Left ventricle myocardium inferior (tissue), 1 donor: ENCODE measurements at regions not wholly inside any gene's neighbourhood (a gene's known extent, or its start where the extent isn't known, plus 50 kb on each side); places are given as distances from the start of the nearest gene placed in this dataset.
"Not testable (repeated sequence)": the region's sequence is repeated elsewhere in the genome, so short reads cannot be mapped to it uniquely, and the experiment has no call there.

Experiments
- DNase-seq: peaks from one replicate; pipeline ENCODE4 v3.0.0-alpha.2; 2020
- H3K27ac ChIP-seq: fragments of 200-600 bp; replicated peaks from 2 replicates; pipeline ENCODE4 v1.8.0; 2021
- H3K27me3 ChIP-seq: fragments of 200-600 bp; 2 replicates; pipeline ENCODE4 v1.8.0; 2021; ENCODE audit warnings: low read depth
- H3K36me3 ChIP-seq: fragments of 200-600 bp; 2 replicates; pipeline ENCODE4 v1.8.0; 2021
- H3K4me1 ChIP-seq: fragments of 200-600 bp; 2 replicates; pipeline ENCODE4 v1.8.0; 2021
- H3K4me3 ChIP-seq: fragments of 200-600 bp; 2 replicates; pipeline ENCODE4 v1.8.0; 2021; ENCODE audit warnings: mild to moderate bottlenecking, moderate library complexity
- H3K9me3 ChIP-seq: fragments of 200-600 bp; replicated peaks from 2 replicates; pipeline ENCODE4 v1.8.0; 2021
- intact Hi-C: fragments of 100-400 bp; cut with micrococcal nuclease; formaldehyde crosslinking; loops from one replicate; pipeline ENCODE4 v1.11.0; 2022
- TF ChIP-seq, protein P1 (sequence below): fragments of 200-600 bp; IDR thresholded peaks from 2 replicates; pipeline ENCODE4 v1.8.0; 2021; ENCODE audit warnings: antibody characterized with exemption, mild to moderate bottlenecking, borderline replicate concordance
- donor health status: DM: no; HTN: yes; CAD: no; lungs with severe emphysema.

GRCh38 chr20:30499123-30499522 lies 758.3 kb upstream of the DEFB115 start:
- no peak overlapping the region for H3K4me3 ChIP-seq
- H3K36me3 ChIP-seq: no peaks in the 10 kb centered on the region
- H3K4me1 ChIP-seq: peaks cover 3% of the 10 kb centered on the region
- TF ChIP-seq, protein P1, sequence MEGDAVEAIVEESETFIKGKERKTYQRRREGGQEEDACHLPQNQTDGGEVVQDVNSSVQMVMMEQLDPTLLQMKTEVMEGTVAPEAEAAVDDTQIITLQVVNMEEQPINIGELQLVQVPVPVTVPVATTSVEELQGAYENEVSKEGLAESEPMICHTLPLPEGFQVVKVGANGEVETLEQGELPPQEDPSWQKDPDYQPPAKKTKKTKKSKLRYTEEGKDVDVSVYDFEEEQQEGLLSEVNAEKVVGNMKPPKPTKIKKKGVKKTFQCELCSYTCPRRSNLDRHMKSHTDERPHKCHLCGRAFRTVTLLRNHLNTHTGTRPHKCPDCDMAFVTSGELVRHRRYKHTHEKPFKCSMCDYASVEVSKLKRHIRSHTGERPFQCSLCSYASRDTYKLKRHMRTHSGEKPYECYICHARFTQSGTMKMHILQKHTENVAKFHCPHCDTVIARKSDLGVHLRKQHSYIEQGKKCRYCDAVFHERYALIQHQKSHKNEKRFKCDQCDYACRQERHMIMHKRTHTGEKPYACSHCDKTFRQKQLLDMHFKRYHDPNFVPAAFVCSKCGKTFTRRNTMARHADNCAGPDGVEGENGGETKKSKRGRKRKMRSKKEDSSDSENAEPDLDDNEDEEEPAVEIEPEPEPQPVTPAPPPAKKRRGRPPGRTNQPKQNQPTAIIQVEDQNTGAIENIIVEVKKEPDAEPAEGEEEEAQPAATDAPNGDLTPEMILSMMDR: no peak
- intact Hi-C loops: no loop called here
- DNase-seq: no peak
- no peak overlapping the region for H3K27ac ChIP-seq
- no peaks in the 10 kb centered on the region for H3K9me3 ChIP-seq
- peaks cover 70% of the 10 kb centered on the region for H3K27me3 ChIP-seq

DNA sequence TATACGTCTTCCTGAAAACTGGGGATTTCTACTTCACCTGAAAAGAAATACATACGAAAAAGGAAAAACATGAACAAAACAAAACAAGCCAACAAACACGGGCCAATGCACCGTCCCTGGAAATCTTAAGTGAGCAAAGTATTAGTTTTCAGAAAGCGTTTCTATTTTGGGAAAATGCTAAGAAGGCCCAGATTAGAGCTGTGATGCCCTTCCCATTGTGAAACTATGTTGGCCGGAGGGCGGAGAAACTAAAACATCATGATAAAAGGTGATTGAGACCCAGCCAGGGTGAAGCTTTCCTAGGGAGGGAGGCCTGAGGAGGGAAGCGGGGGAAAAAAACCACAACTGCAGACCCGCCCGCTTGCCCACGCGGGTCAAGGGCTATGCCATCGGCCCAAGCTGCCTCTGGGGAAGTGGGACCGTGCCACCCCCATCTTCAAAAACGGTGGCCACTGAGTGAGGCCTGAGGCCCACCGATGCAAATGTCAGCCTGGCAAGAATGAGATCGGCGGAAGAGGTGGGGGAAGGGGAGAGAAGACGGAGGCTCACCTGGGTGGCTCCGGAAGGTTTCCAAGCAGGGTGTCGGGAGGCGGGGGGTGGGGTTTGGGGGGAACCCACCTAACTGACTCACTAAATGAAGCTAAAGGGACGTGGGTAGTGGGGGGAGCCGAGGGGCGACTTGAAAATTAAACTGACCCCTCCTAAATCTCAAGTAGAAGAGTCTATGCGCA lies 757.6 kb upstream of the DEFB115 start:
- DNase-seq, H3K36me3 ChIP-seq, H3K4me1 ChIP-seq, H3K27ac ChIP-seq, H3K4me3 ChIP-seq, H3K9me3 ChIP-seq, intact Hi-C loops: not testable (repeated sequence)
- peaks cover 72% of the 10 kb centered on the region for H3K27me3 ChIP-seq

DNA sequence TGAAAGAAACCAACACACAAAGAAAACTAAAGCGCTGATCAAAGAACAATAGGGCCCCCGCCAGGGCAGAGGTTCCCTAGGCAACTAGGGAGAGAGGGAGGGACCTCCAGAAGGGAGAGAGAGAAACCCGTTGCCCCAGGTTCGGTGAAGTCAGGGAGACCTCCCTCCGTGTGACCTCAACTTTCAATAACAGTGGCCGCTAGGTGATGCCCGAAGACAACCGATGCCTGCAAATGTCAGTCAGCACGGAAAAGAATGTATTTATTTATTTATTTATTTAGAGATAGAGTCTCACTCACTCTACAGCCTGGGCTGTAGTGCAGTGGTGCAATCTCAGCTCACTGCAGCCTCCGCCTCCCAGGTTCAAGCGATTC lies 757.0 kb upstream of the DEFB115 start:
- H3K27me3 ChIP-seq: peaks cover 71% of the 10 kb centered on the region
- DNase-seq: not testable (repeated sequence)

DNA sequence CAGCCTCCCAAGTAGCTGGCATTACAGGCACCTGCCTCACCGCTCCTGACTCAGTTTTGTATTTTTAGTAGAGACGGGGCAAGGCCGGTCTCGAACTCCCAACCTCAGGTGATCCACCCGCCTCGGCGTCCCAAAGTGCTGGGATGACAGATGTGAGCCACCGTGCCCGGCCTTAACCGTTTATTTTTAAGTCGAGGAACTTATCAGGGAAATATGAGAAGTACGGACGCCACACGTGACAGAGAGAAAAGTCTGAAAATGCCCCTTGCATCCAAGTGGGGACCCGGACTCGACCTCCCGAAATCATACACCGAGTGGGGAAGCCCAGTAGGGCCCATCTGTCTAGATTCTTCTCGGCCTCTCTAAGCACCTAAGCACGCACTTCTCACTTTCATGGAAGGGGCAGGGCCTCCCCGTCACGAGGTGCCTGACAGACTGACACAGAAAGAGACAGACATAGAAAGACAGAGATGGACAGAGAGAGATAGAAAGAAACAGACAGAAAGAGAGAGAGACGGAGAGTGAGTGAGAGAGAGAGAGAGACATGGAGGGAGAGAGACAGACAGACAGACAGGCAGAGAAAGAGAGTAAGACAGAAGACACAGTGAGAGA lies 756.5 kb upstream of the DEFB115 start:
- no peak for DNase-seq
- H3K27me3 ChIP-seq: peaks cover 67% of the 10 kb centered on the region
- TF ChIP-seq, protein P1: no peak

More for the DNA sequence above, 757.0 kb upstream of the DEFB115 start:
- TF ChIP-seq, protein P1: peak; percentile 63
- H3K4me1 ChIP-seq, intact Hi-C loops, H3K4me3 ChIP-seq, H3K36me3 ChIP-seq, H3K9me3 ChIP-seq, H3K27ac ChIP-seq: not testable (repeated sequence)

GRCh38 chr20:30502670-30503069 lies 754.8 kb upstream of the DEFB115 start:
- Histone ChIP-seq H3K9me3 (no peaks in the 10 kb centered on the region), H3K36me3 (no peaks in the 10 kb centered on the region), H3K4me3 (no peak overlapping the region), H3K27ac (no peak overlapping the region), H3K27me3 (peaks cover 56% of the 10 kb centered on the region), H3K4me1 (peaks cover 3% of the 10 kb centered on the region)
- intact Hi-C loops: no loop called here
- TF ChIP-seq, protein P1: no peak
- no peak for DNase-seq

More for the DNA sequence above, 756.5 kb upstream of the DEFB115 start:
- no peaks in the 10 kb centered on the region for H3K36me3 ChIP-seq
- H3K27ac ChIP-seq: no peak overlapping the region
- H3K4me1 ChIP-seq: peaks cover 3% of the 10 kb centered on the region
- no peak overlapping the region for H3K4me3 ChIP-seq
- intact Hi-C loops: no loop called here
- H3K9me3 ChIP-seq: no peaks in the 10 kb centered on the region

DNA sequence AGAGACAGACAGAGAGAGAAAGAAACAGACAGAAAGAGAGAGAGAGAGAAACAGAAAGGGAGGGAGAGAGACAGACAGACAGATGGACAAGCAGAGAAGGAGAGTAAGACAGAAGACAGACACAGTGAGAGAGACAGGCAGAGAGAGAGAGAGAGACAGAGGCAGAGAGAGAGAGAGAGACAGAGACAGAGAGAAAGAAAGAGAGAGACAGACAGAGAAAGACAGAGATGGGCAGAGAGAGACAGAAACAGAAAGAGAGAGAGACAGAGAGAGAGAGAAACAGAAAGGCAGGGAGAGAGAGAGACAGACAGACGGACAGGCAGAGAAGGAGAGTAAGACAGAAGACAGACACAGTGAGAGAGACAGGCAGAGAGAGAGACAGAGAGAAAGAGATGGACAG lies 754.3 kb upstream of the DEFB115 start:
- H3K4me1 ChIP-seq, H3K9me3 ChIP-seq, H3K4me3 ChIP-seq, H3K27ac ChIP-seq, H3K36me3 ChIP-seq, DNase-seq, intact Hi-C loops: not testable (repeated sequence)
- peaks cover 50% of the 10 kb centered on the region for H3K27me3 ChIP-seq
